ENCODE measurements at regions not wholly inside any gene's neighbourhood (a gene's known extent, or its start where the extent isn't known, plus 50 kb on each side); places are given as distances from the start of the nearest gene placed in this dataset.

DNA sequence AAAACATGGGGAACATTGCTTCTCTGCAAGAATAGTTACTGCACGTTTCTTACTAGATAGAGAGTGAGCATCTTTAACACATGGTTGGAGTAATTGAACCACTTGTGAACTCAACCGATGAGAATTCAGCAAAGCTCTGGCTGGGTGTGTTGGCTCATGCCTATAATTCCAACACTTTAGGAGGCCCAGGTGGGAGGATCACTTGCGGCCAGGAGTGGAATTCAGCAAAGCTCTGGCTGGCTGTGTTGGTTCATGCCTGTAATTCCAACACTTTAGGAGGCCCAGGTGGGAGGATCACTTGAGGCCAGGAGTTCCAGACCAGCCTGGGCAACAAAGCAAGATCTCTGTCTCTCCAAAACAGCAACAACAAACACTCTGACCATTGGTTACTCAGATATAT, 865.9 kb downstream of the KCNJ2 start:
- no peak for TF ChIP-seq EZH2 (IDR thresholded peaks at IDR 0.05; ENCODE audit: borderline replicate concordance, low read depth, low read length, poor library complexity, severe bottlenecking)
- TF ChIP-seq, protein P1, sequence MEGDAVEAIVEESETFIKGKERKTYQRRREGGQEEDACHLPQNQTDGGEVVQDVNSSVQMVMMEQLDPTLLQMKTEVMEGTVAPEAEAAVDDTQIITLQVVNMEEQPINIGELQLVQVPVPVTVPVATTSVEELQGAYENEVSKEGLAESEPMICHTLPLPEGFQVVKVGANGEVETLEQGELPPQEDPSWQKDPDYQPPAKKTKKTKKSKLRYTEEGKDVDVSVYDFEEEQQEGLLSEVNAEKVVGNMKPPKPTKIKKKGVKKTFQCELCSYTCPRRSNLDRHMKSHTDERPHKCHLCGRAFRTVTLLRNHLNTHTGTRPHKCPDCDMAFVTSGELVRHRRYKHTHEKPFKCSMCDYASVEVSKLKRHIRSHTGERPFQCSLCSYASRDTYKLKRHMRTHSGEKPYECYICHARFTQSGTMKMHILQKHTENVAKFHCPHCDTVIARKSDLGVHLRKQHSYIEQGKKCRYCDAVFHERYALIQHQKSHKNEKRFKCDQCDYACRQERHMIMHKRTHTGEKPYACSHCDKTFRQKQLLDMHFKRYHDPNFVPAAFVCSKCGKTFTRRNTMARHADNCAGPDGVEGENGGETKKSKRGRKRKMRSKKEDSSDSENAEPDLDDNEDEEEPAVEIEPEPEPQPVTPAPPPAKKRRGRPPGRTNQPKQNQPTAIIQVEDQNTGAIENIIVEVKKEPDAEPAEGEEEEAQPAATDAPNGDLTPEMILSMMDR (conservative IDR thresholded peaks at IDR 0.05; ENCODE audit: low read depth, low read length), result no peak
- ChIA-PET CTCF (no interaction called here), POLR2A (ENCODE audit: low non-redundant PET) (no interaction called here)
- BruUV-seq (replicated peaks), result no TSS peak
- Histone ChIP-seq H3K4me3 (ENCODE audit: low read depth, low read length, poor library complexity, severe bottlenecking) (no peak overlapping the region), H3K36me3 (ENCODE audit: insufficient read depth, low read length, poor library complexity, severe bottlenecking) (no peaks in the 10 kb centered on the region), H3K4me1 (ENCODE audit: insufficient read depth, low read length, poor library complexity, severe bottlenecking) (no peaks in the 10 kb centered on the region), H3K27ac (ENCODE audit: low read depth, low read length, poor library complexity, severe bottlenecking) (no peak overlapping the region), H3K27me3 (replicated peaks; ENCODE audit: insufficient read depth, low read depth, low read length, poor library complexity) (no peaks in the 10 kb centered on the region), H3K9me3 (ENCODE audit: low read depth, low read length, poor library complexity, severe bottlenecking) (peaks cover 5% of the 10 kb centered on the region)
- no peak for DNase-seq (ENCODE audit: low spot score)
- intact Hi-C loops (cut with micrococcal nuclease; ENCODE audit: unreplicated experiment), result no loop called here

DNA sequence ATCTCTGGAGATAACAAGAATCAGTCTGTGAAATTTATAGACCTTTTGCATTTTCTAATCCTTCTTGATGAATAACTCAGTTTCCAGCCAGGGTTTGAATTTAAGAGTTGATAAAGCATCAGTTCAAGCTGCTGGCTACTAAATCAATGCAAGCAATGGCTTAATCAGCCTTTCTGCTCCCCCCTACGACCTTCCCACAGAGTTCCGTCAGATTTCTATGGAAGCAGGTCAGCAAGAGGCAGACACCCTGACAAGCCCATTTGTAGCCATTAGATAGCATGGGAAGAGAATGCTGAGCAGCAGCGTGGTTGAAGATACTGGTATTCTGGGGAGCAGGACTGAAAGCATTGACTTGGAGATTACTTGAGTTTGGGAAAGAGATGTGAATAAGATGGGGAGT, 868.1 kb downstream of the KCNJ2 start:
- intact Hi-C loops (cut with micrococcal nuclease; ENCODE audit: unreplicated experiment), result no loop called here
- no TSS peak for BruUV-seq (replicated peaks)

DNA sequence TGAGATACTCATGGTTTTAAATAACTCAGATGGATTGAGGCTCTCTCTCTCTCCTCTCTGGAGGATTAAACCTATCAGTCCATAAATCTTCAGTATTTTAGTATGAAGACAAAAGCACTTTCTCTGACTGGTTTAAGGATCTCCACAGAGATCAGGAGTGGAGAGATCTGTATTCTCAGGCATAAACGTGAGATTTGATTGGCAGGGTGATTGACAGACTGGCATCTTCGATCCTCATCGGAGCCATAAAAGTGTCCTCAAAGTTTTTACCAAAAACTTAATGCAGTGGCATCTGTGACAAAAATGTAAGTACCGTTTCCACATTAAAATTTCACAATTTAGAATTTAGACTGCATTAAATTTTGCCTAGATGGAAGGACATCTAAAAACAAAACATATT, 870.1 kb downstream of the KCNJ2 start:
- H3K27ac ChIP-seq (ENCODE audit: low read depth, low read length, poor library complexity, severe bottlenecking), result no peak overlapping the region
- DNase-seq (ENCODE audit: low spot score), result no peak
- no peaks in the 10 kb centered on the region for H3K27me3 ChIP-seq (replicated peaks; ENCODE audit: insufficient read depth, low read depth, low read length, poor library complexity)
- H3K4me3 ChIP-seq (ENCODE audit: low read depth, low read length, poor library complexity, severe bottlenecking), result no peak overlapping the region
- CTCF ChIA-PET, result no interaction called here
- POLR2A ChIA-PET (ENCODE audit: low non-redundant PET), result no interaction called here
- intact Hi-C loops (cut with micrococcal nuclease; ENCODE audit: unreplicated experiment), result no loop called here
- TF ChIP-seq, protein P1 (conservative IDR thresholded peaks at IDR 0.05; ENCODE audit: low read depth, low read length), result no peak
- no peak for TF ChIP-seq EZH2 (IDR thresholded peaks at IDR 0.05; ENCODE audit: borderline replicate concordance, low read depth, low read length, poor library complexity, severe bottlenecking)
- BruUV-seq (replicated peaks), result no TSS peak
- H3K4me1 ChIP-seq (ENCODE audit: insufficient read depth, low read length, poor library complexity, severe bottlenecking), result no peaks in the 10 kb centered on the region
- H3K36me3 ChIP-seq (ENCODE audit: insufficient read depth, low read length, poor library complexity, severe bottlenecking), result no peaks in the 10 kb centered on the region
- H3K9me3 ChIP-seq (ENCODE audit: low read depth, low read length, poor library complexity, severe bottlenecking), result peaks cover 11% of the 10 kb centered on the region

More for the DNA sequence above, 868.1 kb downstream of the KCNJ2 start:
- CTCF ChIA-PET, result no interaction called here
- Histone ChIP-seq H3K4me1 (ENCODE audit: insufficient read depth, low read length, poor library complexity, severe bottlenecking) (no peaks in the 10 kb centered on the region), H3K36me3 (ENCODE audit: insufficient read depth, low read length, poor library complexity, severe bottlenecking) (no peaks in the 10 kb centered on the region), H3K9me3 (ENCODE audit: low read depth, low read length, poor library complexity, severe bottlenecking) (peaks cover 11% of the 10 kb centered on the region), H3K4me3 (ENCODE audit: low read depth, low read length, poor library complexity, severe bottlenecking) (no peak overlapping the region), H3K27me3 (replicated peaks; ENCODE audit: insufficient read depth, low read depth, low read length, poor library complexity) (no peaks in the 10 kb centered on the region), H3K27ac (ENCODE audit: low read depth, low read length, poor library complexity, severe bottlenecking) (no peak overlapping the region)
- POLR2A ChIA-PET (ENCODE audit: low non-redundant PET), result no interaction called here
- TF ChIP-seq EZH2 (IDR thresholded peaks at IDR 0.05; ENCODE audit: borderline replicate concordance, low read depth, low read length, poor library complexity, severe bottlenecking), result no peak
- TF ChIP-seq, protein P1 (conservative IDR thresholded peaks at IDR 0.05; ENCODE audit: low read depth, low read length), result no peak
- no peak for DNase-seq (ENCODE audit: low spot score)
